ENCODE measurements at regions not wholly inside any gene's neighbourhood (a gene's known extent, or its start where the extent isn't known, plus 50 kb on each side); places are given as distances from the start of the nearest gene placed in this dataset.

DNA sequence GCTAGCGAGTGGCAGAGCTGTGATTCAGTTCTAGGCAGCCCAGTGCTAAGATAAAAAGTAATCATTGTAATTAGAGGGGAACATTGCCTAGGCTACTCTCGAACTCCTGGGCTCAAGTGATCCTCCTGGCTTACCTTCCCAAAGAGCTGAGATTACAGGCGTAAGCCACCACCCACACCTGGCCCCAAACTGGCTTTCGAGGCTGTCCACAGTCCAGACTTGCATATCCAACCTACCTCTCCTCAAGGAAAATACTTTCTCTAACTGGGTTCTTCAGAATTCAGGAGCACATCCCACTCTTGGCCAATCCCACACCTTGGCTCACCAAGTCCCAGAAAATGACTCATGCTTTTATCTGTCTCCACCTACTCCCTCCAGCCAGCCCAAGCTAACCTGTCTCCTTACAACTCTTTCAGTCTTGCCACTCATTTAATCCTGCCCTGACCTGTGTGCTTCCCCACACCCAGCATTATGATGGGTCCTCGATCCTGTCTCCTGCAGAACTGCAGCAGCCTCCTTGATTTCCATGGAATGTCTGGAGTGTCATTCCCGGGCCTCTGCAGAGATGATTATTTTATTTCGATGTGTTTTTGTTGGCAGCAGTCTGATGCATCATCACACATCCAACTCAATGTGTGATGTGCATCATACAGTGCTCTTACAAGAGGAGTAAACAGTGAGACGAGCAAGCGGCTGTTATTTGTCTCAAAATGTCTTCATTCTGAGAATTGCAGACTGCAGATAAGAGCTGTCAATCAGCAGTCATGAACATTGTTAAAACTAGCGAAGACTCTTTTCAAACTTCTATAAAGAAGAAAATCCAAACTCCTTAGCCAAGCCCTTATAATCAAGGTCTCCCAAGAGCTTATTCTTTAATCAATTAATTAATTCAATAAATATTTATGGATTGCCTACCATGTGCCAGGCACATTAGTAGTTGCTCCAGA, 167.3 kb downstream of the SEC61B start:
- no peak for TF ChIP-seq POLR2AphosphoS5 (IDR thresholded peaks at IDR 0.05)
- TF ChIP-seq, protein P1, sequence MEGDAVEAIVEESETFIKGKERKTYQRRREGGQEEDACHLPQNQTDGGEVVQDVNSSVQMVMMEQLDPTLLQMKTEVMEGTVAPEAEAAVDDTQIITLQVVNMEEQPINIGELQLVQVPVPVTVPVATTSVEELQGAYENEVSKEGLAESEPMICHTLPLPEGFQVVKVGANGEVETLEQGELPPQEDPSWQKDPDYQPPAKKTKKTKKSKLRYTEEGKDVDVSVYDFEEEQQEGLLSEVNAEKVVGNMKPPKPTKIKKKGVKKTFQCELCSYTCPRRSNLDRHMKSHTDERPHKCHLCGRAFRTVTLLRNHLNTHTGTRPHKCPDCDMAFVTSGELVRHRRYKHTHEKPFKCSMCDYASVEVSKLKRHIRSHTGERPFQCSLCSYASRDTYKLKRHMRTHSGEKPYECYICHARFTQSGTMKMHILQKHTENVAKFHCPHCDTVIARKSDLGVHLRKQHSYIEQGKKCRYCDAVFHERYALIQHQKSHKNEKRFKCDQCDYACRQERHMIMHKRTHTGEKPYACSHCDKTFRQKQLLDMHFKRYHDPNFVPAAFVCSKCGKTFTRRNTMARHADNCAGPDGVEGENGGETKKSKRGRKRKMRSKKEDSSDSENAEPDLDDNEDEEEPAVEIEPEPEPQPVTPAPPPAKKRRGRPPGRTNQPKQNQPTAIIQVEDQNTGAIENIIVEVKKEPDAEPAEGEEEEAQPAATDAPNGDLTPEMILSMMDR (IDR thresholded peaks at IDR 0.05) = no peak
- no peak for TF ChIP-seq EP300 (IDR thresholded peaks at IDR 0.05)
